H1 (cell line): ENCODE measurements at regions not wholly inside any gene's neighbourhood (a gene's known extent, or its start where the extent isn't known, plus 50 kb on each side); places are given as distances from the start of the nearest gene placed in this dataset.

Experiments used
- CTCF ChIA-PET: fragments of 300-600 bp; sonication (Branson Sonifier 250); formaldehyde crosslinking; loops from one replicate; lab custom pipeline; 2021; ENCODE audit not compliant: partially characterized antibody; lab: Charles Lee
- POLR2A ChIA-PET: fragments of 300-600 bp; sonication (Branson Sonifier 250); formaldehyde crosslinking; loops from one replicate; lab custom pipeline; 2021; ENCODE audit warnings: inconsistent platforms; ENCODE audit not compliant: partially characterized antibody; lab: Charles Lee
- DNase-seq, 2 experiments: peaks; one replicate each; pipeline versions ENCODE4 v3.0.0 to v3.0.0-alpha.2; 2010 to 2022; ENCODE audit warnings: low spot score in 2 of 2, low read depth in 1 of 2, mixed read lengths in 1 of 2
- FAIRE-seq: peaks from 2 replicates; lab custom pipeline; 2011; peaks lifted over from hg19 to GRCh38; lab: Jason Lieb, UNC
- H2AFZ ChIP-seq: 2 replicates; pipeline ENCODE4 v1.8.1; 2012; ENCODE audit warnings: low read length, inconsistent platforms
- H2AK5ac ChIP-seq: 2 replicates; pipeline ENCODE4 v1.6.1; 2013; ENCODE audit warnings: low read depth, low read length
- H2BK120ac ChIP-seq: replicated peaks from 2 replicates; pipeline ENCODE3; 2013; ENCODE audit warnings: low read depth, low read length, inconsistent platforms
- H2BK12ac ChIP-seq: 2 replicates; pipeline ENCODE4 v1.6.1; 2013; ENCODE audit warnings: low read depth, low read length
- H2BK15ac ChIP-seq: 2 replicates; pipeline ENCODE4 v1.6.1; 2013; ENCODE audit warnings: low read length
- H2BK20ac ChIP-seq: 2 replicates; pipeline ENCODE4 v1.6.1; 2013; ENCODE audit warnings: low read length
- H2BK5ac ChIP-seq: 2 replicates; pipeline ENCODE4 v1.6.1; 2013; ENCODE audit warnings: low read depth, low read length
- H3K14ac ChIP-seq: 2 replicates; pipeline ENCODE4 v1.6.1; 2013; ENCODE audit warnings: inconsistent platforms; ENCODE audit not compliant: insufficient read length
- H3K18ac ChIP-seq: 2 replicates; pipeline ENCODE4 v1.6.1; 2013; ENCODE audit warnings: low read length; ENCODE audit errors: extremely low read depth
- H3K23ac ChIP-seq: 2 replicates; pipeline ENCODE4 v1.6.1; 2013; ENCODE audit warnings: inconsistent platforms; ENCODE audit not compliant: insufficient read length
- H3K23me2 ChIP-seq: 2 replicates; pipeline ENCODE4 v1.6.1; 2013; ENCODE audit warnings: low read depth, low read length
- H3K27ac ChIP-seq: 2 replicates; pipeline ENCODE4 v1.6.1; 2011; ENCODE audit warnings: low read depth, low read length, inconsistent platforms
- H3K27me3 ChIP-seq, 4 experiments: replicated peaks in 1 of 4; 1 replicate in 1 of 4; 2 replicates in 3 of 4; pipeline versions ENCODE4 v1.6.1 to v1.8.1; 2011 to 2013; ENCODE audit warnings: low read length in 3 of 4, mild to moderate bottlenecking in 3 of 4, inconsistent platforms in 2 of 4, mixed read lengths in 2 of 4, moderate library complexity in 1 of 4; ENCODE audit not compliant: control insufficient read depth in 3 of 4, insufficient read depth in 3 of 4; ENCODE audit errors: extremely low read depth in 1 of 4
- H3K36me3 ChIP-seq, 4 experiments: 2 replicates each; pipeline versions ENCODE4 v1.6.1 to v1.8.1; 2011 to 2013; ENCODE audit warnings: mild to moderate bottlenecking in 4 of 4, low read length in 3 of 4, moderate library complexity in 2 of 4, control low read depth in 1 of 4, inconsistent platforms in 1 of 4; ENCODE audit not compliant: insufficient read depth in 4 of 4, control insufficient read depth in 2 of 4
- H3K4ac ChIP-seq: replicated peaks from 2 replicates; pipeline ENCODE3; 2013; ENCODE audit warnings: low read length, low read depth, mixed read lengths, inconsistent platforms; ENCODE audit not compliant: insufficient read length
- H3K4me1 ChIP-seq, 4 experiments: replicated peaks in 1 of 4; 1 replicate in 1 of 4; 2 replicates in 3 of 4; pipeline versions ENCODE4 v1.6.1 to v1.8.1; 2011 to 2013; ENCODE audit warnings: low read length in 3 of 4, inconsistent platforms in 2 of 4, mixed read lengths in 1 of 4; ENCODE audit not compliant: insufficient read depth in 4 of 4, control insufficient read depth in 3 of 4
- H3K4me2 ChIP-seq, 2 experiments: 2 replicates each; pipeline versions ENCODE4 v1.6.1 to v1.8.1; 2011 to 2013; ENCODE audit warnings: low read depth in 2 of 2, low read length in 2 of 2, control low read depth in 1 of 2, inconsistent platforms in 1 of 2, mild to moderate bottlenecking in 1 of 2; ENCODE audit not compliant: insufficient read depth in 1 of 2
- H3K4me3 ChIP-seq, 4 experiments: fragments of 200-600, 300-600 bp in 1 of 4; sonication (generic), shearing (Covaris generic), sonication (Bioruptor Twin) in 1 of 4; 2 replicates each; pipeline versions ENCODE4 v1.5.1 to v1.8.1; 2011 to 2016; ENCODE audit warnings: low read length in 4 of 4, low read depth in 3 of 4, control low read depth in 2 of 4, inconsistent platforms in 2 of 4, mild to moderate bottlenecking in 2 of 4, mixed read lengths in 1 of 4, moderate library complexity in 1 of 4; ENCODE audit not compliant: insufficient read depth in 2 of 4; ENCODE audit errors: extremely low read depth in 1 of 4
- H3K56ac ChIP-seq: replicated peaks from 2 replicates; pipeline ENCODE3; 2013; ENCODE audit warnings: low read depth, mild to moderate bottlenecking, mixed read lengths, low read length, inconsistent platforms; ENCODE audit not compliant: insufficient read length
- H3K79me1 ChIP-seq: 2 replicates; pipeline ENCODE4 v1.6.1; 2013; ENCODE audit warnings: low read depth, low read length, control low read depth
- H3K79me2 ChIP-seq, 2 experiments: 2 replicates each; pipeline versions ENCODE4 v1.6.1 to v1.8.1; 2012 to 2013; ENCODE audit warnings: low read length in 2 of 2, mild to moderate bottlenecking in 2 of 2, inconsistent platforms in 1 of 2; ENCODE audit not compliant: insufficient read depth in 2 of 2, control insufficient read depth in 1 of 2
- H3K9ac ChIP-seq, 4 experiments: replicated peaks in 1 of 4; 1 replicate in 1 of 4; 2 replicates in 3 of 4; pipeline versions ENCODE4 v1.6.1 to v1.8.1; 2011 to 2013; ENCODE audit warnings: low read depth in 3 of 4, low read length in 3 of 4, control low read depth in 2 of 4, mild to moderate bottlenecking in 2 of 4, moderate library complexity in 2 of 4, inconsistent platforms in 1 of 4; ENCODE audit errors: extremely low read depth in 1 of 4
- H3K9me3 ChIP-seq, 2 experiments: 2 replicates each; pipeline versions ENCODE4 v1.6.1 to v1.8.1; 2012 to 2013; ENCODE audit warnings: mild to moderate bottlenecking in 2 of 2, moderate library complexity in 2 of 2, control low read depth in 1 of 2, inconsistent platforms in 1 of 2, low read depth in 1 of 2, low read length in 1 of 2, mixed read lengths in 1 of 2; ENCODE audit not compliant: insufficient read depth in 2 of 2
- H4K20me1 ChIP-seq, 2 experiments: replicated peaks in 1 of 2; 2 replicates each; pipeline versions ENCODE3 to v1.8.1; 2011 to 2013; ENCODE audit warnings: inconsistent platforms in 2 of 2, low read length in 2 of 2, mild to moderate bottlenecking in 1 of 2; ENCODE audit not compliant: insufficient read depth in 2 of 2, control insufficient read depth in 1 of 2
- H4K5ac ChIP-seq: 2 replicates; pipeline ENCODE4 v1.6.1; 2013; ENCODE audit warnings: low read length, low read depth, mixed read lengths, inconsistent platforms; ENCODE audit not compliant: insufficient read length
- H4K8ac ChIP-seq: 2 replicates; pipeline ENCODE4 v1.8.0; 2013; ENCODE audit warnings: mild to moderate bottlenecking, moderate library complexity, low read length, inconsistent platforms; ENCODE audit not compliant: insufficient read depth; ENCODE audit errors: extremely low read depth
- H4K91ac ChIP-seq: replicated peaks from 2 replicates; pipeline ENCODE3; 2013; ENCODE audit warnings: low read length, mixed read lengths, inconsistent platforms; ENCODE audit not compliant: insufficient read length
- CBX8 ChIP-seq: fragments of 300-800, 300-1000 bp; sonication (generic); IDR thresholded peaks from 2 replicates; pipeline ENCODE4 v1.7.1; 2016; ENCODE audit warnings: low read depth, low read length, borderline replicate concordance
- CHD1 ChIP-seq: IDR thresholded peaks from 2 replicates; pipeline ENCODE4 v1.6.1; 2012; ENCODE audit warnings: low read depth, low read length, improper control_type of control experiment
- E2F6 ChIP-seq: IDR thresholded peaks from 2 replicates; pipeline ENCODE4 v1.6.1; 2012; ENCODE audit warnings: inconsistent platforms
- NANOG ChIP-seq: IDR thresholded peaks from 2 replicates; pipeline ENCODE4 v1.6.1; 2011; ENCODE audit warnings: low read length, low read depth, mild to moderate bottlenecking, inconsistent platforms; ENCODE audit not compliant: insufficient read depth, poor library complexity, severe bottlenecking
- PHF8 ChIP-seq: fragments of 200-600 bp; sonication (generic); conservative IDR thresholded peaks from 2 replicates; pipeline ENCODE4 v1.7.1; 2012; ENCODE audit warnings: low read depth, mild to moderate bottlenecking, inconsistent platforms, low read length, moderate library complexity
- POLR2A ChIP-seq, 2 experiments: IDR thresholded peaks; 1 replicate in 1 of 2; 2 replicates in 1 of 2; pipeline ENCODE4 v1.6.1; 2011; ENCODE audit warnings: low read depth in 2 of 2, low read length in 2 of 2, mild to moderate bottlenecking in 2 of 2; ENCODE audit errors: control extremely low read depth in 1 of 2
- SIRT6 ChIP-seq: IDR thresholded peaks from one replicate; pipeline ENCODE4 v1.7.1; 2012; ENCODE audit warnings: low read length, inconsistent platforms
- TCF12 ChIP-seq: IDR thresholded peaks from 2 replicates; pipeline ENCODE4 v1.6.1; 2011; ENCODE audit warnings: low read depth, mild to moderate bottlenecking, low read length
- USF2 ChIP-seq: IDR thresholded peaks from 2 replicates; pipeline ENCODE4 v1.6.1; 2011; ENCODE audit warnings: low read length, improper control_type of control experiment
- WGBS, 2 experiments: shearing (Covaris generic) in 1 of 2; methylation state at CpG; one replicate each; pipeline versions ENCODE4 v1.1.6 to v1.1.7; 2013 to 2015; ENCODE audit warnings: low lambda C conversion rate in 2 of 2, mixed read lengths in 2 of 2, inconsistent platforms in 1 of 2, low coverage in 1 of 2, missing lambda C conversion rate in 1 of 2; ENCODE audit not compliant: insufficient replicate concordance in 2 of 2, insufficient coverage in 1 of 2, insufficient read length in 1 of 2; ENCODE audit errors: extremely low coverage in 1 of 2, missing lambda C conversion rate in 1 of 2; 5-methylcytosine and 5-hydroxymethylcytosine counted together

- H3K4me2 ChIP-seq: no peak overlapping the region
- no peaks in the 10 kb centered on the region for H3K79me2 ChIP-seq
- H3K18ac ChIP-seq: no peak overlapping the region
- H3K4ac ChIP-seq: no peak overlapping the region
- H3K79me1 ChIP-seq: no peaks in the 10 kb centered on the region
- H3K9me3 ChIP-seq: 0 out of 4 replicates have a peak, but pooled peaks cover 0 to 3% of the 10 kb centered on the region in 2 experiments
- no peaks in the 10 kb centered on the region; a peak in 1 of 7 replicates for H3K4me1 ChIP-seq
- no peak overlapping the region for H3K4me3 ChIP-seq
- no peak overlapping the region for H3K23ac ChIP-seq
- H2BK5ac ChIP-seq: no peak overlapping the region
- no peak overlapping the region for H3K56ac ChIP-seq
- DNase-seq: no peak
- H4K20me1 ChIP-seq: no peaks in the 10 kb centered on the region
- H2BK20ac ChIP-seq: no peak overlapping the region
- H2AFZ ChIP-seq: no peak overlapping the region
- no peaks in the 10 kb centered on the region for H3K23me2 ChIP-seq
- CTCF ChIA-PET: interaction anchor here (1.1 to 1.2 kb wide), 2 partner anchors 9 to 27 kb away, joined by 3 to 6 read pairs; no protein-coding TSS in a partner anchor
- H2BK12ac ChIP-seq: no peak overlapping the region
- FAIRE-seq: no peak
- H3K27me3 ChIP-seq: no peaks in the 10 kb centered on the region
- no peak overlapping the region for H4K8ac ChIP-seq
- H2BK15ac ChIP-seq: no peak overlapping the region
- no peak overlapping the region for H4K5ac ChIP-seq
- no peak overlapping the region for H3K14ac ChIP-seq
- no peak overlapping the region for H3K9ac ChIP-seq
- no peak overlapping the region for H2AK5ac ChIP-seq
- H3K27ac ChIP-seq: no peak overlapping the region
- no peak overlapping the region for H2BK120ac ChIP-seq
- H4K91ac ChIP-seq: no peak overlapping the region
- POLR2A ChIA-PET: no interaction called here
- WGBS, 2 experiments: 93% methylated on average over 2 of the region's 2 CpGs; no CpG with 5 or more reads in 1 of the 2 experiments
- TF ChIP-seq CHD1 (no peak), SIRT6 (no peak), POLR2A (IDR thresholded peaks at IDR 0.05; ENCODE audit: control extremely low read depth in 1 of 2, low read depth in 2 of 2, low read length in 2 of 2) (no peak), E2F6 (no peak), TCF12 (no peak), USF2 (no peak), CBX8 (no peak), PHF8 (no peak), NANOG (no peak)
- no peaks in the 10 kb centered on the region for H3K36me3 ChIP-seq
Measured at GRCh38 chr6:76885861-76886301, 577.4 kb downstream of the HTR1B start.
